ENCODE measurements at regions not wholly inside any gene's neighbourhood (a gene's known extent, or its start where the extent isn't known, plus 50 kb on each side); places are given as distances from the start of the nearest gene placed in this dataset.
A peak's percentile ranks its signal among the peaks of the same experiment; 100 is the strongest.

DNA sequence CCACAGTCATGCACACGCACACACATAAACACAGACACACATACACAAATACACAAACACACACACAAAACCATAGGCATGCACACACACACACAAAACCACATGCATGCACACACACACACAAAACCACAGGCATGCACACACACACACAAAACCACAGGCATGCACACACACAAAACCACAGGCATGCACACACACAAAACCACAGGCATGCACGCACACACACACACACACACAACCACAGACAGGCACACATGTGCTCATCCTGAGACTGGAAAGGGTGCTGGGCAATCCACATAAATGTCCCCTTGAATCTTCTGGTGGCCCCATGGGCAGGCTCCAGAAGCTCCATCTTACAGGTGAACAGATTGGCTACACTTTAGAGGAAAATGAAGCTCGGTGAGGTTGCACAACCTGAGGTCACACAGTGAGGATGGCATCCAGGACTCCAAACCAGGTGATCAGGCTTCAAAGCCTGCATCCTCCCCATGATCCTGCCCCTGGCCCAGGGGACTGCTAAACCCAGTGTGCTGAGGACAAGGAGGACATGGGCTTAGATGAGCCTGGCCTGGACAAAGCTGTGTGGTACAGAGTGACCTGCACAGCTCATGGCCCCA is 144.8 kb downstream of the GADD45G start:
- DNase-seq, result no peak
- Histone ChIP-seq H3K4me1 (peaks cover 0 to 4% of the 10 kb centered on the region in 2 donors), H3K27ac (no peak overlapping the region), H3K27me3 (no peaks in the 10 kb centered on the region), H3K9me3 (no peaks in the 10 kb centered on the region), H3K4me3 (no peak overlapping the region), H3K36me3 (no peaks in the 10 kb centered on the region)
- intact Hi-C loops (cut with DNase I; ENCODE audit: low total_unique reads), result no loop called here
- TF ChIP-seq POLR2A (IDR thresholded peaks at IDR 0.05), result no peak
- TF ChIP-seq, protein P1, sequence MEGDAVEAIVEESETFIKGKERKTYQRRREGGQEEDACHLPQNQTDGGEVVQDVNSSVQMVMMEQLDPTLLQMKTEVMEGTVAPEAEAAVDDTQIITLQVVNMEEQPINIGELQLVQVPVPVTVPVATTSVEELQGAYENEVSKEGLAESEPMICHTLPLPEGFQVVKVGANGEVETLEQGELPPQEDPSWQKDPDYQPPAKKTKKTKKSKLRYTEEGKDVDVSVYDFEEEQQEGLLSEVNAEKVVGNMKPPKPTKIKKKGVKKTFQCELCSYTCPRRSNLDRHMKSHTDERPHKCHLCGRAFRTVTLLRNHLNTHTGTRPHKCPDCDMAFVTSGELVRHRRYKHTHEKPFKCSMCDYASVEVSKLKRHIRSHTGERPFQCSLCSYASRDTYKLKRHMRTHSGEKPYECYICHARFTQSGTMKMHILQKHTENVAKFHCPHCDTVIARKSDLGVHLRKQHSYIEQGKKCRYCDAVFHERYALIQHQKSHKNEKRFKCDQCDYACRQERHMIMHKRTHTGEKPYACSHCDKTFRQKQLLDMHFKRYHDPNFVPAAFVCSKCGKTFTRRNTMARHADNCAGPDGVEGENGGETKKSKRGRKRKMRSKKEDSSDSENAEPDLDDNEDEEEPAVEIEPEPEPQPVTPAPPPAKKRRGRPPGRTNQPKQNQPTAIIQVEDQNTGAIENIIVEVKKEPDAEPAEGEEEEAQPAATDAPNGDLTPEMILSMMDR (IDR thresholded peaks at IDR 0.05), result no peak

GRCh38 chr9:89750117-89750791 is 145.4 kb downstream of the GADD45G start:
- intact Hi-C loops (cut with DNase I; ENCODE audit: low total_unique reads), result no loop called here
- DNase-seq, result peak in 1 of 2 donors; percentile 29
- peaks cover 0 to 4% of the 10 kb centered on the region in 2 donors for H3K4me1 ChIP-seq
- H3K27ac ChIP-seq, result no peak overlapping the region
- H3K9me3 ChIP-seq, result no peaks in the 10 kb centered on the region
- H3K27me3 ChIP-seq, result no peaks in the 10 kb centered on the region
- no peaks in the 10 kb centered on the region for H3K36me3 ChIP-seq
- TF ChIP-seq, protein P1 (IDR thresholded peaks at IDR 0.05), result no peak
- no peak overlapping the region for H3K4me3 ChIP-seq

- no peak for DNase-seq
- no peak for TF ChIP-seq POLR2A (IDR thresholded peaks at IDR 0.05)
- TF ChIP-seq, protein P1 (IDR thresholded peaks at IDR 0.05), result no peak
- no peak overlapping the region for H3K27ac ChIP-seq
Observed at GRCh38 chr9:89751079-89751825, 146.4 kb downstream of the GADD45G start.

GRCh38 chr9:89752154-89752553 is 147.3 kb downstream of the GADD45G start:
- H3K27ac ChIP-seq, result no peak overlapping the region
- intact Hi-C loops (cut with DNase I; ENCODE audit: low total_unique reads), result no loop called here

More at GRCh38 chr9:89751079-89751825, 146.4 kb downstream of the GADD45G start:
- H3K4me1 ChIP-seq, result peaks cover 0 to 4% of the 10 kb centered on the region in 2 donors
- no peak overlapping the region for H3K4me3 ChIP-seq
- no peaks in the 10 kb centered on the region for H3K36me3 ChIP-seq
- intact Hi-C loops (cut with DNase I; ENCODE audit: low total_unique reads), result no loop called here
- no peaks in the 10 kb centered on the region for H3K27me3 ChIP-seq
- H3K9me3 ChIP-seq, result no peaks in the 10 kb centered on the region

More at GRCh38 chr9:89752154-89752553, 147.3 kb downstream of the GADD45G start:
- no peak for DNase-seq
- H3K36me3 ChIP-seq, result no peaks in the 10 kb centered on the region
- no peaks in the 10 kb centered on the region for H3K9me3 ChIP-seq
- H3K27me3 ChIP-seq, result no peaks in the 10 kb centered on the region
- peaks cover 0 to 4% of the 10 kb centered on the region in 2 donors for H3K4me1 ChIP-seq
- no peak for TF ChIP-seq POLR2A (IDR thresholded peaks at IDR 0.05)
- TF ChIP-seq, protein P1 (IDR thresholded peaks at IDR 0.05), result no peak
- H3K4me3 ChIP-seq, result no peak overlapping the region
